Tibial nerve (tissue), 4 donors: ENCODE measurements at regions not wholly inside any gene's neighbourhood (a gene's known extent, or its start where the extent isn't known, plus 50 kb on each side); places are given as distances from the start of the nearest gene placed in this dataset.
"Not testable (repeated sequence)": the region's sequence is repeated elsewhere in the genome, so short reads cannot be mapped to it uniquely, and the experiment has no call there.

Experiments
- DNase-seq, 2 donors: peaks; one replicate each; pipeline ENCODE4 v3.0.0-alpha.2; 2019; ENCODE audit warnings: low spot score in 2 of 2
- H3K27ac ChIP-seq, 4 donors: fragments of 200-600 bp; sonication (generic) in 3 of 4; one replicate each; pipeline ENCODE4 v1.5.1; 2017 to 2019; ENCODE audit warnings: mild to moderate bottlenecking in 1 of 4
- H3K27me3 ChIP-seq, 2 donors: fragments of 200-600 bp; sonication (generic) in 1 of 2; one replicate each; pipeline versions ENCODE4 v1.5.1 to v1.6.0; 2017 to 2019
- H3K36me3 ChIP-seq, 3 donors: fragments of 200-600 bp; sonication (generic); one replicate each; pipeline ENCODE4 v1.5.1; 2018 to 2019
- H3K4me1 ChIP-seq, 4 donors: fragments of 200-600 bp; sonication (generic) in 3 of 4; one replicate each; pipeline ENCODE4 v1.5.1; 2017 to 2019
- H3K4me3 ChIP-seq, 4 donors: fragments of 200-600 bp; sonication (generic) in 3 of 4; one replicate each; pipeline ENCODE4 v1.5.1; 2017 to 2019; ENCODE audit warnings: mild to moderate bottlenecking in 1 of 4, moderate library complexity in 1 of 4
- H3K9me3 ChIP-seq, 4 donors: fragments of 200-600 bp; sonication (generic) in 3 of 4; one replicate each; pipeline ENCODE4 v1.5.1; 2017 to 2019
- CTCF ChIP-seq, 5 experiments: fragments of 200-600 bp in 3 of 5; fragments of 450-650 bp in 2 of 5; sonication (generic) in 3 of 5; IDR thresholded peaks; one replicate each; pipeline ENCODE4 v1.5.1; 2016 to 2019; ENCODE audit warnings: antibody characterized with exemption in 5 of 5, mild to moderate bottlenecking in 3 of 5, moderate library complexity in 2 of 5
- EP300 ChIP-seq, 2 donors: sonication (generic); formaldehyde crosslinking; IDR thresholded peaks; one replicate each; pipeline ENCODE4 v1.6.1; 2017; ENCODE audit warnings: antibody characterized with exemption in 2 of 2, mild to moderate bottlenecking in 1 of 2
- POLR2A ChIP-seq, 2 donors: fragments of 450-650 bp; IDR thresholded peaks; one replicate each; pipeline ENCODE4 v1.6.1; 2017; ENCODE audit warnings: antibody characterized with exemption in 2 of 2, mild to moderate bottlenecking in 2 of 2, moderate library complexity in 2 of 2
- WGBS, 2 donors: methylation state at CpG; one replicate each; pipeline ENCODE4 v1.1.5; 2018; 5-methylcytosine and 5-hydroxymethylcytosine counted together

GRCh38 chr10:30726783-30727414 is 97.3 kb upstream of the LYZL2 start:
- not testable (repeated sequence) for H3K4me1 ChIP-seq, H3K36me3 ChIP-seq, H3K4me3 ChIP-seq, H3K27me3 ChIP-seq, H3K27ac ChIP-seq, H3K9me3 ChIP-seq
- peak in 4 of 5 experiments; percentile 50 to 70 (median 60) for TF ChIP-seq CTCF (IDR thresholded peaks at IDR 0.05)
- WGBS, 2 donors: 3 to 7% methylated on average over 16 to 18 of the region's 19 CpGs
- DNase-seq: peak; percentile 66 to 81

GRCh38 chr10:30725661-30726060 is 96.1 kb upstream of the LYZL2 start:
- H3K4me3 ChIP-seq: no peak overlapping the region
- H3K9me3 ChIP-seq: no peaks in the 10 kb centered on the region
- H3K27ac ChIP-seq: no peak overlapping the region
- H3K36me3 ChIP-seq: no peaks in the 10 kb centered on the region
- no peaks in the 10 kb centered on the region for H3K27me3 ChIP-seq
- 88 to 91% methylated on average over 10 of the region's 10 CpGs for WGBS, 2 donors
- DNase-seq: no peak
- H3K4me1 ChIP-seq: peaks cover 0 to 8% (median 0%) of the 10 kb centered on the region in 4 donors
- TF ChIP-seq CTCF (IDR thresholded peaks at IDR 0.05) (no peak), EP300 (IDR thresholded peaks at IDR 0.05) (no peak), POLR2A (IDR thresholded peaks at IDR 0.05) (no peak)

DNA sequence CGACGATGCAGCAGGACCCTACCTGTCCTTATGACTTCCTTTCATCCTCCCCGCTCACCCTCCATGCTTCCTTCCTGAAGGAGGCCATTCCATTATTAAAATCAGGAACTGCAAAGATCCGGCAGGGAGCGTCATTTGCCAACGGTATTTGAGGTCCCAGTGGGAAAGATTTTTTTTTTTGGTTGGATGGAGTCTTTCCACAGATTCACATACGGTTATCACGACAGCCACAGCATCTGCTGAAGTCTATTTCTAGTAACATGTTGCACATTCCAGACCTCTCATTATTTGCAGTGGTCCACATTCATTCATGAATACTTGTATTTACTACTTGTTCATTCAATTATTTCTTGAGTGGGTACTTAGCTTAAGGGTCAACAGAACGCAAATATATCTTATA is 94.7 kb upstream of the LYZL2 start:
- TF ChIP-seq CTCF (IDR thresholded peaks at IDR 0.05): no peak
- TF ChIP-seq EP300 (IDR thresholded peaks at IDR 0.05): no peak
- TF ChIP-seq POLR2A (IDR thresholded peaks at IDR 0.05): no peak
- H3K9me3 ChIP-seq: no peaks in the 10 kb centered on the region

GRCh38 chr10:30722956-30723620 is 93.5 kb upstream of the LYZL2 start:
- no peak overlapping the region for H3K27ac ChIP-seq
- H3K4me1 ChIP-seq: peaks cover 0 to 8% (median 0%) of the 10 kb centered on the region in 4 donors
- no peak overlapping the region for H3K4me3 ChIP-seq
- H3K9me3 ChIP-seq: no peaks in the 10 kb centered on the region
- no peak for DNase-seq
- 87 to 91% methylated on average over 10 of the region's 10 CpGs for WGBS, 2 donors
- TF ChIP-seq EP300 (IDR thresholded peaks at IDR 0.05): no peak
- no peak for TF ChIP-seq CTCF (IDR thresholded peaks at IDR 0.05)
- TF ChIP-seq POLR2A (IDR thresholded peaks at IDR 0.05): no peak
- no peaks in the 10 kb centered on the region for H3K27me3 ChIP-seq
- no peaks in the 10 kb centered on the region for H3K36me3 ChIP-seq

More for the DNA sequence above, 94.7 kb upstream of the LYZL2 start:
- no peaks in the 10 kb centered on the region for H3K36me3 ChIP-seq
- H3K27ac ChIP-seq: no peak overlapping the region
- no peak overlapping the region for H3K4me3 ChIP-seq
- 69 to 77% methylated on average over 9 of the region's 9 CpGs for WGBS, 2 donors
- DNase-seq: no peak
- no peaks in the 10 kb centered on the region for H3K27me3 ChIP-seq
- peaks cover 0 to 8% (median 0%) of the 10 kb centered on the region in 4 donors for H3K4me1 ChIP-seq

DNA sequence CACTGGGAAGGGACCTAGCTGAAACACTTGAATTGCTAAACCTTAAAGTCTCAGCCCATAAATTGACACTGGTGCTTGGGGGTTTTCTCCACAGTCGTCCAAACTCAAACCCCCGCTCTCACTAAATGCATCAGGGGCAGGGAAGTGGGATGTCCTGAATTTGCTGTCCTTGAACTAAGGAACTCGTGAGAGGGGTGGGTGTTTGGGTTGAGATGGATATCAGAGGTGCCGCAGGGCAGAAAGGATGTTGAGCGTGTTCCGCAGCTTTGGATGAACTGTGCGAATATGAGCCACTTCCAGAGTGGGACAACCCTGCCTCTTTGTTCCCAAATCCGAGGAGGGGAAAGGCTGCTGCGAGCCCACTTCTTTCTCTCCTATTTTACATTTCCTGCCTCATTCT is 90.3 kb upstream of the LYZL2 start:
- no peak for DNase-seq
- 42 to 48% methylated on average over 9 of the region's 9 CpGs for WGBS, 2 donors
- Histone ChIP-seq H3K9me3 (no peaks in the 10 kb centered on the region), H3K27me3 (no peaks in the 10 kb centered on the region), H3K36me3 (no peaks in the 10 kb centered on the region), H3K4me3 (no peak overlapping the region), H3K4me1 (no peaks in the 10 kb centered on the region), H3K27ac (no peak overlapping the region)
- no peak for TF ChIP-seq POLR2A (IDR thresholded peaks at IDR 0.05)
- no peak for TF ChIP-seq EP300 (IDR thresholded peaks at IDR 0.05)
- no peak for TF ChIP-seq CTCF (IDR thresholded peaks at IDR 0.05)
